IPS-15b (cell line): ENCODE measurements at regions not wholly inside any gene's neighbourhood (a gene's known extent, or its start where the extent isn't known, plus 50 kb on each side); places are given as distances from the start of the nearest gene placed in this dataset.
"Not testable (repeated sequence)": the region's sequence is repeated elsewhere in the genome, so short reads cannot be mapped to it uniquely, and the experiment has no call there.

Experiments
- H3K27me3 ChIP-seq: one replicate; pipeline ENCODE4 v1.6.1; 2013; ENCODE audit warnings: low read length; ENCODE audit not compliant: control insufficient read depth, insufficient read depth
- H3K36me3 ChIP-seq: one replicate; pipeline ENCODE4 v1.6.1; 2013; ENCODE audit warnings: low read length; ENCODE audit not compliant: control insufficient read depth, insufficient read depth
- H3K4me1 ChIP-seq: one replicate; pipeline ENCODE4 v1.6.1; 2013; ENCODE audit warnings: mild to moderate bottlenecking, low read length; ENCODE audit not compliant: control insufficient read depth, insufficient read depth
- H3K4me3 ChIP-seq: one replicate; pipeline ENCODE4 v1.5.1; 2013; ENCODE audit warnings: low read depth, low read length
- H3K9ac ChIP-seq: one replicate; pipeline ENCODE4 v1.6.1; 2013; ENCODE audit warnings: low read depth, mild to moderate bottlenecking, low read length
- H3K9me3 ChIP-seq: one replicate; pipeline ENCODE4 v1.6.1; 2013; ENCODE audit warnings: mild to moderate bottlenecking, low read length; ENCODE audit not compliant: control insufficient read depth, insufficient read depth

DNA sequence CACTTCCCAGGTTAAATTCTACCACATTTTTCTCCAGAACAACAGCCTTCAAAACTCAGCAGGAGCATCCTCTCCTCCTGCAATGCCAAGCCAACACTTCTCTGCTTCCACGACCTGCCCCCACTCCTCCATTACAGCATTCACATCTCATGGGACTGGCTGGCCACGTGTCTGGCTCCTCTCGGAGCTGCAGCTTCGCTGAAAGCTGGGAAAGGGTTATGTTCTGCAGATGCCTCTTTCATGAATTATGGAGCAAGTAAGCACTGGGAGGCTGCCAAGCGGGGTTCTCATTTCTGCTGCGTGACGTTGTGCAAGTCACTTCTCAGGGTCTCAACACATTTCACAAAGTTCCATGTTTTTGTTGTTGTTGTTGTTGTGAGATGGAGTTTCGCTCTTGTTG lies 142.2 kb upstream of the RFLNA start:
- H3K9me3 ChIP-seq, result no peaks in the 10 kb centered on the region
- no peak overlapping the region for H3K9ac ChIP-seq
- peaks cover 4% of the 10 kb centered on the region for H3K4me1 ChIP-seq
- no peaks in the 10 kb centered on the region for H3K36me3 ChIP-seq
- peaks cover 2% of the 10 kb centered on the region for H3K27me3 ChIP-seq
- H3K4me3 ChIP-seq, result no peak overlapping the region

DNA sequence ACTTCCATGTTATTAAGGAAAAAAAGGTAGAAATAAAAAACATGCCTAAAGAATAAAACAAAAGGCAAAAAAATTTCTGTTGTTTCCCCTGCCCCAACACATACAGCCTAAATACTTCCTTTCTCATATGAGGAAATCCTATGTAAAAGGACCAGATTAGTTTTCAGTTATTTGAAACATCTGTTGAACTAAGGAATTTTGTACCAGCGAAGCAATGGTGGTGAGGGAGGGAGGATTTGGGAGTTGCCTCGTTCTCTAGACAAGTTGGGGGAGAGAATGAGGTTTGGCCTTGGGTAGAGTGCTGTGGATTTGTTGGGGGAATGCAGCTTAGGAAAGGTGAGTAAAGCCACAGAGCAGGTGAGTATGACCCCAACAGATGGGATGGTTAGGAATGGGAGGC lies 141.5 kb upstream of the RFLNA start:
- Histone ChIP-seq H3K27me3 (peaks cover 2% of the 10 kb centered on the region), H3K36me3 (no peaks in the 10 kb centered on the region), H3K9ac (no peak overlapping the region), H3K9me3 (no peaks in the 10 kb centered on the region), H3K4me3 (no peak overlapping the region), H3K4me1 (peaks cover 3% of the 10 kb centered on the region)

DNA sequence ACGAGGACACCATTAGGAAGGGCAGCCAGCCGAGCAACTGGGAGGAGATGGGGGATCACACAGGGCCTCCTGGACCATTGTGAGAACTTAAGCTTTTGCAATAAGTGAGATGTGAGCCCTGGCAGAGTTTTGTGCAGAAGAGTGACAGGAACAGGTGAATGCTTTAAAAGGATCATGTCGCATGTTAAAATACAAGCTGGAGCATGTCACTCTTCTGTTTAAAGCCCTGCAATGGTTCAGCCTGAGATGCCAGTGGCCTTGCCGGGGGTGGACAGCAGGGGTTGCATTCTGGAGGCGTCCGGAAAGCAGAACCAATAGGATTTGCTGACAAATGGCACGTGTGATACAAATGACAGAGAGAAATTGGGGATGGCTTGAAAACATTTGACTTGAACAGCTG lies 137.5 kb upstream of the RFLNA start:
- no peak overlapping the region for H3K4me3 ChIP-seq
- H3K9ac ChIP-seq, result no peak overlapping the region
- H3K27me3 ChIP-seq, result no peaks in the 10 kb centered on the region
- H3K4me1 ChIP-seq, result peaks cover 3% of the 10 kb centered on the region
- no peaks in the 10 kb centered on the region for H3K36me3 ChIP-seq
- H3K9me3 ChIP-seq, result no peaks in the 10 kb centered on the region

DNA sequence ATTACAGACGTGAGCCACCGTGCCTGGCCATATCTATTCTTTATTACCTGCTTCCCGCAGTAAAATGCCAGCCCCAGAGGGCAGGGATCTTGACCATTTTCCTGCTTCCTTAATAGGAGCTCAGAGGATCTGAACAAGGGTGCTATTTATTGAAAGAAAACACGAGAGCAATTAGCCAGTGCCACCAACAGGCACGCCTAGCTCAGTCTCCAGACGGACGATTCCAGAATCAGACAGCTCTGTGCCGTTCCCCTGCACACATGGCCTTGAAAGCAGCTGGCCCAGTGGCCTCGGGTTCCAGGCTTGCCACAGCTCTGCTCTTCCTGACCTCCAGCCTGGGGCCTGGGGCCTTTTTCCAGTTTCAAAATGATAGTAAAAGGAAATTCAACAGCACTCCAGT lies 135.2 kb upstream of the RFLNA start:
- Histone ChIP-seq H3K9me3 (peaks cover 7% of the 10 kb centered on the region), H3K36me3 (no peaks in the 10 kb centered on the region), H3K4me3 (no peak overlapping the region), H3K27me3 (no peaks in the 10 kb centered on the region), H3K9ac (no peak overlapping the region), H3K4me1 (peaks cover 3% of the 10 kb centered on the region)

DNA sequence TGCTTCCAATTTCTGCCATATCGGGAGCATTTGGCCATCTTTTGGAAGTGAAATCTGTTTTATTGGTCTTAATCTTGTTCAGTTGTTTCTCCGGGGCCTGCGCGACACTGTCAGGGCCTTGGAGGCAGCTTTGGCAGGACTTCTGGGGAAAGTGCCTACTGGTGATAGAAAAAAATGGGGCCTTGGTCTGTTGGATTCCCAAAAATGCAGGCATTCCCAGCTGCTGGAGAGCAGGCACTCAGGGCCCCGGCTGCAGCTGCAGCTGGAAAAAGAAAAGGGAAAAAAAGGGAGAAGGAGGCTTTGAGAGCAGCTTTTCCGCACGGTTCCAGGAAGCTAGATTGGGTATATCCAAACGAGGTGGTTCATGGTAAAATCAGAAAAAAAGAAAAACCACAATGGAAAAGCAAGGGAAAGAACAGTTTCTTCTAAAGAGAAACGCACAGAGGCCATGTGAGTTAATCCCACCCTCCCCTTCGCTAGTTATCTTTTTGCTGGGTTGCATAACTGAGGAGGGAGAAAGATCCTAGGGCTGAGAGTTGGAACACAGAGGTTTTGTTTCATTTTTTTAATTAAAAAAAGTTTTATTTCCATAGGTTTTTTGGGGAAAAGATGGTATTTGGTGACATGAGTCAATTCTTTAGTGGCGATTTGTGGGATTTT lies 134.7 kb upstream of the RFLNA start:
- H3K4me3 ChIP-seq, result no peak overlapping the region
- H3K9me3 ChIP-seq, result peaks cover 7% of the 10 kb centered on the region
- H3K36me3 ChIP-seq, result no peaks in the 10 kb centered on the region
- no peak overlapping the region for H3K9ac ChIP-seq
- peaks cover 3% of the 10 kb centered on the region for H3K4me1 ChIP-seq
- H3K27me3 ChIP-seq, result no peaks in the 10 kb centered on the region

DNA sequence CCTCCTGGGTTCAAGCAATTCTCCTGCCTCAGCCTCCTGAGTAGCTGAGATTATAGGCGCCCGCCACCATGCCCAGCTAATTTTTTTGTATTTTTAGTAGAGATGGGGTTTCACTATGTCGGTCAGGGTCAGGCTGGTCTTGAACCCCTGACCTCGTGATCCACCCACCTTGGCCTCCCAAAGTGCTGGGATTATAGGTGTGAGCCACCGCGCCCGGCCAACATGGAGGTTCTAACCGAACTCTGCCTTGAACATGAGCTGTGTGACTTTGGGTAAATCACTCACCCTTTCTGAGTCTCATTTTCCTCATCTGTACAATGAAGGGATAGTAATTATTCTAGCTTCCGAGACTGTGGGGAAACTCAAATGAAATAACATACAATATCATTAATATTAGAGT lies 133.5 kb upstream of the RFLNA start:
- not testable (repeated sequence) for H3K4me1 ChIP-seq, H3K36me3 ChIP-seq, H3K4me3 ChIP-seq, H3K9ac ChIP-seq, H3K9me3 ChIP-seq, H3K27me3 ChIP-seq

DNA sequence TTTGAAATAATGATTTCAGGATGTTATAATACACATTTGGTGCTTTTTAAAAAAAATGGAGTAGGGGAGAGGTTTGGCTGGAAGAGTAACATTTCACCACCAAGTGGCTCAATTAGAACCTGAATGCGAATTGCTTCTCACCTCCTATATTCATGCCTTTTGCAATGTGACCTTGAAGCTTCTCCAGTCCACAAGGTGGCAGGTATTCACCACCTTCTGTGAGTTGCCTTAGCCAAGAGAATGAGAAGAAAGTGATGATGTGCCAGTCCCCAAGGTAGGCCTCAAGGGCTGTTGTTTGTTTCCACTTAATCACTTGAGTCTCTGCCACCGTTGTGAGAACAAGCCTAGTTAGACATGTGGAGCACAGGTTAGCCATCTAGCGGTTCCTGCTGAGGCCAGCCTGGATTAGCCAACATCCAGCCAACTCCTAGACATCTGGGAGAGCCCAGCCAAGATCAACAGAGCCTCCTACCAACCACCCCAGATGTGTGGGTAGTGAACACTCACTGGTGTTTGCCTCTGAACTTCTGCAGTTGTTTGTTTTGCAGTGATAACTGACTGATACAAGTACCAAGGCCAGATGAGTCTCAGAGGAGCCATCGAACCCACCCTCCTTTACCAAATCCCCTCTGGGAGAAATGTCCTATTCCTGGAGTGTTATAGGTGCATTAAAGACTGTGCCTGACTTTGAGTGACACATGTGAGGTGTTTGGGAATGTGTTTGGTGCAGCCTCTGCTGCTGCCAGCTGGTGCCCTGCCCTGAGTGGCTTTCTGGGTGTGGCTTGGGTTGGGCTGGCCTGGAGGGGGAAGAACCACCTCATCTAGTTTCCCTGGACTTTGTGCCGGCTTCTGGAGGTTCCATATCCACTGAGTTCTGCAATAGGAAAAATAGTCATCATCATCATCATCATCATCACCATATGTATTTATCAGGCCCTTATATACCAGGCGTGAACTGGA lies 132.5 kb upstream of the RFLNA start:
- Histone ChIP-seq H3K4me3 (no peak overlapping the region), H3K4me1 (peaks cover 3% of the 10 kb centered on the region), H3K36me3 (no peaks in the 10 kb centered on the region), H3K27me3 (no peaks in the 10 kb centered on the region), H3K9ac (no peak overlapping the region), H3K9me3 (peaks cover 7% of the 10 kb centered on the region)

DNA sequence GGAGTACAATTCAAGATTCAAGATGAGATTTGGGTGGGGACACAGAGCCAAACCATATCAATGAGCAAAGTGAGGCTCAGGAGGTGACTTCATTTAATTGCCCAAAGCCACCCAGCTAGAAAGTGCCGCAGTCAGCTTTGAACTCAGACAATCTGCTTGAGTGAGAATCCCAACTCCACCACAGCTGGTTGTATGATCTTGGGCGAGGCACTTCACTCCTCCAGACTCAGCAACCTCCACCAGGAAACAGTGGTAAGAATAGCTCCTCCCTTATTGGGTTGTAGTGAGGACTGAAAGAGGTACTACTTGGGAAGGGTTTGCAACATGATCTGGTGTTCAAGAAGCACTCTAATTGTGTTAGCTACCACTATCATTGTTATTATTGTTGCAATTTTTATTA lies 129.2 kb upstream of the RFLNA start:
- Histone ChIP-seq H3K27me3 (no peaks in the 10 kb centered on the region), H3K4me1 (no peaks in the 10 kb centered on the region), H3K9ac (no peak overlapping the region), H3K36me3 (no peaks in the 10 kb centered on the region), H3K4me3 (no peak overlapping the region), H3K9me3 (peaks cover 7% of the 10 kb centered on the region)

DNA sequence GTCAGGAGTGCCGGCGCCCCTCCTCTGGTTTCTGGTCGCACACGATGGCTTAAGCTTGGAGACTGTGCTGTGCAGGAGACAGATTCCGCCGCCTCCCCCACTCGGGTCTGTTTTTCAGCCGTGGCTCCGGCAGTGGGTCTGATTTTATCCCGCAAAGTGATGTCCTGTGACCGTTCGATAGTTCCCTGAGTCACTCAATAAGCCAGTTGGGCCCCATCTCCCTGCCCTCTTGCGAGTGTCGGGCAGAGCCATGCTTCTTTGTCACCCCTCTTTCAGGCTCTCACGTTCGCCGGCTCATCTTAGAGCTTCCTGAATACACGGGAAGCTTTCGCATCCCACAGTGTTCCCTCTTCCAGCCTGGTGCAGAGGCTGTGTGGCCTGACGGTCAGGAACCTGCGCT lies 127.8 kb upstream of the RFLNA start:
- Histone ChIP-seq H3K4me3 (no peak overlapping the region), H3K4me1 (no peaks in the 10 kb centered on the region), H3K9me3 (peaks cover 7% of the 10 kb centered on the region), H3K9ac (no peak overlapping the region), H3K36me3 (no peaks in the 10 kb centered on the region), H3K27me3 (no peaks in the 10 kb centered on the region)

DNA sequence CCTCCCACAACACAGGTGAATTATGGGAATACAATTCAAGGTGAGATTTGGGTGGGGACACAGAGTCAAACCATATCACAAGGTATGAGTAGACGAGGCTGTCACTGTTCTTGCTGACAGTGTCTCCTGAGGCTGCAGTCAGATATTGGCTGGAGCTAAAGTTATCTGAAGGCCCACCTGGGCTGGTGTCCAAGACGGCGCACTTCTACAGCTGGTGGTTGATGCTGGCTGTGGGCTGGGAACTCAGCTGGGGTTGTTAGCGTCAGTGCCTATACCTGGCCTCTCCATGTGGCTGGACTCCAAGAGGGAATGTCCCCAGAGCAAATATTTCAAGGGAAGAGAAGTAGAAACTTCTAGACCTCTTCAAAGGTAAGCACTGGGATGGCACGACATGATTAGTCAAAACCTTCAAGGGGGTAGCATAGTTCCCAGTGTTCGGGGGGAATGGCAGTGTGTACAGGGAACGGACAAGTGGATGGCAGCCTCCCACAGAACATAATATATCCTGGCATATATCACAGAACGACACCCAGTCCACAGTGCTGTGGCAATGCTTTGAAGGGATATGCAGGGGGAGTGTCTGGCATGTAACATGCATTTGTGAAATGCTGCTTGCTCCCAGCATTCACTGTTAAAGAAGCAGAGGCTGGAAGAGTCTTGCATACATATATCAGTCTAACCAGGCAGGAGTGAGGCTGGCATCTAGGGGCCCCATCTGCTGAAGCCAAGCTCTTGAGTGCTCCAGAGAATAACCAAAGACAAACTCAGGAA lies 126.7 kb upstream of the RFLNA start:
- Histone ChIP-seq H3K36me3 (no peaks in the 10 kb centered on the region), H3K27me3 (no peaks in the 10 kb centered on the region), H3K4me1 (no peaks in the 10 kb centered on the region), H3K9ac (no peak overlapping the region), H3K4me3 (no peak overlapping the region), H3K9me3 (peaks cover 7% of the 10 kb centered on the region)

DNA sequence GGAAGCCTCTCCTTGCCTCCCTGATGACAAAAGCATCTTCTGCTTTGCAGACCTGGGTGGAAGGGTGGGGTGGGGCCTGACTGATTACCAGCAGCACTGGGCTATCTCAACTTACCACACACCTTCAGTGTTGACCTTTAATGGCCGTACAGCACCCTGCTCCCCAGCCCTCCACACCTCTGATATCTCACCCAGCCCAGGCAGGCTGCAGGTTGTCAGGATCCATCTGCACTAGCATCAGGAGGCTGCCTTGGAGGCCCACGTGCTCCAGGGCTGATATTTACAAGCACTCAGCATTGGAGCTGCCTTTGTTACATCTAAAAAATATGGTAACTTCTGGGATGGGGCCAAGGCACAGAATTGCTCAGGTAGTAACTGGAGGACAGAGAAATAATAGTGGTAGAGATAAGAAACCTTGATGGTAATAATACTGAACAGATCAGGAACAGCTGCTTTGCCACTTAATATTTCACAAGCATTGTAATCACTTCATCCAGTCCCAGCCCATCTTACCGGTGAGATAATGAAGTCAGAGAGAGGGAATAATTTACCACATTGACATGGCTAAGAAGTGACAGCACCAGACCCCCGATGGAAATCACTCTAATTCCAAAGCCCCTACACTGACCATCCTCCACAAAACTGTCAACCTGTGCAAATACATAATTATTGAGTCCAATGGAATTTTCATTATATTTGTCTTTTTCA lies 125.2 kb upstream of the RFLNA start:
- Histone ChIP-seq H3K36me3 (no peaks in the 10 kb centered on the region), H3K4me1 (no peaks in the 10 kb centered on the region)

More for the DNA sequence above, 125.2 kb upstream of the RFLNA start:
- Histone ChIP-seq H3K4me3 (no peak overlapping the region), H3K9ac (no peak overlapping the region), H3K27me3 (no peaks in the 10 kb centered on the region), H3K9me3 (no peaks in the 10 kb centered on the region)
